ENCODE measurements at regions not wholly inside any gene's neighbourhood (a gene's known extent, or its start where the extent isn't known, plus 50 kb on each side); places are given as distances from the start of the nearest gene placed in this dataset.

GRCh38 chr2:181362561-181362960 is 94.6 kb upstream of the ITGA4 start:
- Histone ChIP-seq H4K20me1 (ENCODE audit: insufficient read depth) (no peaks in the 10 kb centered on the region), H3K36me3 (ENCODE audit: low read depth) (no peaks in the 10 kb centered on the region), H2AFZ (no peak overlapping the region), H3F3A (ENCODE audit: insufficient read depth, low read depth) (no peaks in the 10 kb centered on the region), H3K27ac (no peak overlapping the region), H3K4me3 (no peak overlapping the region), H3K9me3 (ENCODE audit: insufficient read depth, low read depth) (no peaks in the 10 kb centered on the region), H3K79me2 (ENCODE audit: low read depth) (no peaks in the 10 kb centered on the region), H3K27me3 (ENCODE audit: insufficient read depth, low read depth) (no peaks in the 10 kb centered on the region), H3K4me1 (replicated peaks; ENCODE audit: insufficient read depth) (no peaks in the 10 kb centered on the region), H3K4me2 (no peak overlapping the region), H3K9me2 (ENCODE audit: insufficient read depth) (no peaks in the 10 kb centered on the region; the same call in 1 of the 2 replicates)
- TF ChIP-seq EZH2 (IDR thresholded peaks at IDR 0.05; ENCODE audit: low read depth) (no peak), CTCF (conservative IDR thresholded peaks at IDR 0.05) (no peak)
- POLR2A ChIA-PET (ENCODE audit: unreplicated experiment) = no interaction called here
- no TSS peak for BruUV-seq (replicated peaks)
- intact Hi-C loops (cut with micrococcal nuclease; ENCODE audit: unreplicated experiment) = no loop called here
- no peak for DNase-seq
- CTCF ChIA-PET = no interaction called here

GRCh38 chr2:181363164-181363563 is 94.0 kb upstream of the ITGA4 start:
- CTCF ChIA-PET = no interaction called here
- no peaks in the 10 kb centered on the region; the same call in 1 of the 2 replicates for H3K9me2 ChIP-seq (ENCODE audit: insufficient read depth)
- H3K79me2 ChIP-seq (ENCODE audit: low read depth) = no peaks in the 10 kb centered on the region
- no peak overlapping the region for H3K4me2 ChIP-seq
- no TSS peak for BruUV-seq (replicated peaks)
- no peak overlapping the region for H3K4me3 ChIP-seq
- no peaks in the 10 kb centered on the region for H3K9me3 ChIP-seq (ENCODE audit: insufficient read depth, low read depth)
- intact Hi-C loops (cut with micrococcal nuclease; ENCODE audit: unreplicated experiment) = no loop called here
- H2AFZ ChIP-seq = no peak overlapping the region
- H3K27me3 ChIP-seq (ENCODE audit: insufficient read depth, low read depth) = no peaks in the 10 kb centered on the region
- H3K36me3 ChIP-seq (ENCODE audit: low read depth) = no peaks in the 10 kb centered on the region
- no peak overlapping the region for H3K27ac ChIP-seq
- no peaks in the 10 kb centered on the region for H3K4me1 ChIP-seq (replicated peaks; ENCODE audit: insufficient read depth)
- H4K20me1 ChIP-seq (ENCODE audit: insufficient read depth) = no peaks in the 10 kb centered on the region
- no peaks in the 10 kb centered on the region for H3F3A ChIP-seq (ENCODE audit: insufficient read depth, low read depth)
- POLR2A ChIA-PET (ENCODE audit: unreplicated experiment) = no interaction called here
- no peak for DNase-seq
- TF ChIP-seq EZH2 (IDR thresholded peaks at IDR 0.05; ENCODE audit: low read depth) = no peak
- no peak for TF ChIP-seq CTCF (conservative IDR thresholded peaks at IDR 0.05)

GRCh38 chr2:181364492-181365170 is 92.6 kb upstream of the ITGA4 start:
- Histone ChIP-seq H3K4me3 (no peak overlapping the region), H3K27ac (no peak overlapping the region), H3F3A (ENCODE audit: insufficient read depth, low read depth) (no peaks in the 10 kb centered on the region), H3K9me3 (ENCODE audit: insufficient read depth, low read depth) (no peaks in the 10 kb centered on the region), H3K36me3 (ENCODE audit: low read depth) (no peaks in the 10 kb centered on the region), H3K4me1 (replicated peaks; ENCODE audit: insufficient read depth) (no peaks in the 10 kb centered on the region), H4K20me1 (ENCODE audit: insufficient read depth) (no peaks in the 10 kb centered on the region), H3K9me2 (ENCODE audit: insufficient read depth) (no peaks in the 10 kb centered on the region; the same call in 1 of the 2 replicates), H3K4me2 (no peak overlapping the region), H3K27me3 (ENCODE audit: insufficient read depth, low read depth) (no peaks in the 10 kb centered on the region), H2AFZ (no peak overlapping the region), H3K79me2 (ENCODE audit: low read depth) (no peaks in the 10 kb centered on the region)
- ChIA-PET POLR2A (ENCODE audit: unreplicated experiment) (no interaction called here), CTCF (no interaction called here)
- intact Hi-C loops (cut with micrococcal nuclease; ENCODE audit: unreplicated experiment) = no loop called here
- DNase-seq = no peak
- BruUV-seq (replicated peaks) = no TSS peak
- TF ChIP-seq CTCF (conservative IDR thresholded peaks at IDR 0.05) = no peak
- no peak for TF ChIP-seq EZH2 (IDR thresholded peaks at IDR 0.05; ENCODE audit: low read depth)
